HepG2 (cell line): ENCODE measurements at regions not wholly inside any gene's neighbourhood (a gene's known extent, or its start where the extent isn't known, plus 50 kb on each side); places are given as distances from the start of the nearest gene placed in this dataset.
A peak's percentile ranks its signal among the peaks of the same experiment; 100 is the strongest.
"Not testable (repeated sequence)": the region's sequence is repeated elsewhere in the genome, so short reads cannot be mapped to it uniquely, and the experiment has no call there.

Source experiments
- ATAC-seq: fragments of 200-7000 bp; cut with Tn5 transposase; 3 replicates; pipeline ENCODE4 v1.9.1; 2020; ENCODE audit warnings: mild to moderate bottlenecking, moderate library complexity
- BruUV-seq: library from RNA; stranded (reverse); fragments of 400-500 nt; replicated peaks from 2 replicates; lab custom pipeline; 2021; lab: Mats Ljungman, UMichigan
- CTCF ChIA-PET: fragments of 300-600 bp; formaldehyde crosslinking; extraction: SDS; loops from one replicate; lab custom pipeline; 2021; ENCODE audit warnings: low total read pairs, inconsistent platforms, low intra/inter-chr PET ratio; lab: Yijun Ruan, JAX
- POLR2A ChIA-PET: fragments of 350-600 bp; sonication (Branson Sonifier 250); formaldehyde crosslinking; loops from one replicate; lab custom pipeline; 2020; ENCODE audit warnings: antibody characterized with exemption, inconsistent platforms; lab: Yijun Ruan, JAX
- DNase-seq: peaks from one replicate; pipeline ENCODE4 v3.0.0-alpha.2; 2015; ENCODE audit warnings: low spot score
- FAIRE-seq: peaks from 3 replicates; lab custom pipeline; 2011; peaks lifted over from hg19 to GRCh38; lab: Jason Lieb, UNC
- H2AFZ ChIP-seq: one replicate; pipeline ENCODE4 v1.6.1; 2011; ENCODE audit warnings: low read length, inconsistent platforms
- H3K27ac ChIP-seq: fragments of 300-600 bp; 3 replicates; pipeline ENCODE4 v1.8.0; 2011; ENCODE audit warnings: mixed run types, mild to moderate bottlenecking, mixed read lengths, low read length, inconsistent platforms; ENCODE audit not compliant: insufficient read depth; ENCODE audit errors: extremely low read length
- H3K27me3 ChIP-seq, 2 experiments: fragments of 200-600 bp in 1 of 2; 2 replicates in 1 of 2; 3 replicates in 1 of 2; pipeline versions ENCODE4 v1.6.0 to v1.8.0; 2011; ENCODE audit warnings: low read length in 2 of 2, mild to moderate bottlenecking in 2 of 2, moderate library complexity in 2 of 2, inconsistent platforms in 1 of 2; ENCODE audit not compliant: insufficient read depth in 2 of 2, control insufficient read depth in 1 of 2
- H3K36me3 ChIP-seq, 2 experiments: fragments of 200-600 bp in 1 of 2; replicated peaks in 1 of 2; 2 replicates in 1 of 2; 3 replicates in 1 of 2; pipeline versions ENCODE4 v1.5.1 to v1.8.0; 2011; ENCODE audit warnings: low read length in 2 of 2, inconsistent platforms in 1 of 2; ENCODE audit not compliant: insufficient read depth in 2 of 2, control insufficient read depth in 1 of 2
- H3K4me1 ChIP-seq: 2 replicates; pipeline ENCODE4 v1.5.1; 2012; ENCODE audit warnings: low read length, inconsistent platforms; ENCODE audit not compliant: insufficient read depth
- H3K4me2 ChIP-seq: 2 replicates; pipeline ENCODE4 v1.6.0; 2011; ENCODE audit warnings: low read depth, low read length, inconsistent platforms
- H3K4me3 ChIP-seq, 3 experiments: fragments of 200-600 bp in 1 of 3; sonication (generic), shearing (Covaris generic) in 1 of 3; replicated peaks in 1 of 3; 2 replicates each; pipeline ENCODE4 v1.5.1; 2011 to 2016; ENCODE audit warnings: low read length in 3 of 3, inconsistent platforms in 2 of 3, low read depth in 2 of 3, mild to moderate bottlenecking in 2 of 3, control low read depth in 1 of 3, mixed read lengths in 1 of 3; ENCODE audit not compliant: insufficient read depth in 1 of 3
- H3K79me2 ChIP-seq: one replicate; pipeline ENCODE4 v1.6.1; 2011; ENCODE audit warnings: low read length, inconsistent platforms; ENCODE audit not compliant: insufficient read depth
- H3K9ac ChIP-seq: 2 replicates; pipeline ENCODE4 v1.6.0; 2011; ENCODE audit warnings: mild to moderate bottlenecking, low read depth, low read length, inconsistent platforms; ENCODE audit not compliant: insufficient read depth
- H3K9me3 ChIP-seq: 2 replicates; pipeline ENCODE4 v1.5.1; 2012; ENCODE audit warnings: mild to moderate bottlenecking, low read length
- H4K20me1 ChIP-seq: 2 replicates; pipeline ENCODE4 v1.6.0; 2011; ENCODE audit warnings: inconsistent platforms, mild to moderate bottlenecking, low read length, moderate library complexity; ENCODE audit not compliant: insufficient read depth
- NFE2L2 ChIP-seq: fragments of 150-350 bp; IDR thresholded peaks from 2 replicates; pipeline ENCODE4 v1.6.1; 2014; ENCODE audit warnings: low read length
- RBM39 ChIP-seq: fragments of 200-400 bp; formaldehyde crosslinking; IDR thresholded peaks from one replicate; pipeline ENCODE4 v1.6.1; 2018; ENCODE audit warnings: antibody characterized with exemption, mild to moderate bottlenecking, low read depth, low read length; ENCODE audit not compliant: poor library complexity, severe bottlenecking
- ZNF496 ChIP-seq: sonication (generic); formaldehyde crosslinking; IDR thresholded peaks from 2 replicates; pipeline ENCODE4 v1.8.1; 2023; ENCODE audit warnings: mild to moderate bottlenecking, moderate library complexity, missing genetic modification reagents; ENCODE audit not compliant: insufficient replicate concordance
- WGBS: methylation state at CpG from one replicate; pipeline ENCODE4 v1.1.6; 2017; ENCODE audit warnings: low lambda C conversion rate; 5-methylcytosine and 5-hydroxymethylcytosine counted together
- in situ Hi-C: cut with HindIII; loops from 2 replicates; pipeline ENCODE4 v1.10.0; 2017; ENCODE audit warnings: low pct_unique_long_range_greater_than_20kb; ENCODE audit not compliant: extremely low pct_ligation_motif_present
- intact Hi-C: fragments of 100-400 bp; cut with micrococcal nuclease; formaldehyde crosslinking; loops from one replicate; pipeline ENCODE4 v1.10.0; 2022; ENCODE audit not compliant: unreplicated experiment

- in situ Hi-C loops, result no loop called here
- Histone ChIP-seq H3K79me2 (no peaks in the 10 kb centered on the region), H3K36me3 (no peaks in the 10 kb centered on the region), H3K27me3 (peaks cover 0 to under 1% of the 10 kb centered on the region in 2 experiments; a peak in 1 of 5 replicates), H3K9ac (no peak overlapping the region), H3K27ac (no peak overlapping the region), H4K20me1 (no peaks in the 10 kb centered on the region), H3K4me1 (peaks cover 21% of the 10 kb centered on the region), H2AFZ (no peak overlapping the region), H3K4me2 (no peak overlapping the region), H3K4me3 (no peak overlapping the region), H3K9me3 (no peaks in the 10 kb centered on the region)
- WGBS, result 39% methylated on average over 8 of the region's 9 CpGs
- DNase-seq (no peak), ATAC-seq (peak; percentile 43; the same call in 2 of the 3 replicates), FAIRE-seq (no peak)
- TF ChIP-seq NFE2L2 (peak; percentile 13; the same call in 1 of the 2 replicates), ZNF496 (no peak), RBM39 (no peak)
- intact Hi-C loops, result no loop called here
- ChIA-PET CTCF (no interaction called here), POLR2A (no interaction called here)
- BruUV-seq, result no TSS peak
These were observed 133.1 kb upstream of the PELI1 start for GRCh38 chr2:64277101-64277849.

GRCh38 chr2:64280812-64281211 is 136.6 kb upstream of the PELI1 start:
- DNase-seq, FAIRE-seq, H3K4me3 ChIP-seq, CTCF ChIA-PET, H3K9me3 ChIP-seq, intact Hi-C loops, H3K79me2 ChIP-seq, H3K4me1 ChIP-seq, H3K36me3 ChIP-seq, in situ Hi-C loops, BruUV-seq, H4K20me1 ChIP-seq, H2AFZ ChIP-seq, ATAC-seq, POLR2A ChIA-PET, H3K4me2 ChIP-seq, H3K27ac ChIP-seq, H3K9ac ChIP-seq: not testable (repeated sequence)
- peaks cover 6 to 26% of the 10 kb centered on the region in 2 experiments; a peak in 4 of 5 replicates for H3K27me3 ChIP-seq
- 0% methylated on average over 1 of the region's 2 CpGs for whole genome bisulfite sequencing
